HEK293T (cell line): ENCODE measurements at regions not wholly inside any gene's neighbourhood (a gene's known extent, or its start where the extent isn't known, plus 50 kb on each side); places are given as distances from the start of the nearest gene placed in this dataset.

Experiments used
- ARNT ChIP-seq: fragments of 450-650 bp; IDR thresholded peaks from 2 replicates; pipeline ENCODE4 v1.6.1; 2017; ENCODE audit warnings: mild to moderate bottlenecking
- BHLHE40 ChIP-seq: fragments of 450-650 bp; IDR thresholded peaks from 2 replicates; pipeline ENCODE4 v1.6.1; 2016; ENCODE audit warnings: mild to moderate bottlenecking, moderate library complexity, borderline replicate concordance
- ELF4 ChIP-seq: fragments of 450-650 bp; IDR thresholded peaks from 2 replicates; pipeline ENCODE4 v1.6.1; 2017; ENCODE audit warnings: antibody characterized with exemption
- FOXA1 ChIP-seq: fragments of 450-650 bp; IDR thresholded peaks from 2 replicates; pipeline ENCODE4 v1.6.1; 2016; ENCODE audit warnings: mild to moderate bottlenecking
- FOXK2 ChIP-seq: fragments of 450-650 bp; IDR thresholded peaks from 2 replicates; pipeline ENCODE4 v1.6.1; 2016; ENCODE audit warnings: mild to moderate bottlenecking
- FOXM1 ChIP-seq: fragments of 450-650 bp; IDR thresholded peaks from 2 replicates; pipeline ENCODE4 v1.6.1; 2017; ENCODE audit warnings: mild to moderate bottlenecking, borderline replicate concordance
- HDGF ChIP-seq: fragments of 450-650 bp; IDR thresholded peaks from 2 replicates; pipeline ENCODE4 v1.6.1; 2017; ENCODE audit warnings: antibody characterized with exemption, borderline replicate concordance
- LEF1 ChIP-seq: fragments of 450-650 bp; IDR thresholded peaks from 2 replicates; pipeline ENCODE4 v1.6.1; 2017; ENCODE audit warnings: mild to moderate bottlenecking, borderline replicate concordance
- NFRKB ChIP-seq: fragments of 450-650 bp; IDR thresholded peaks from 2 replicates; pipeline ENCODE4 v1.6.1; 2016; ENCODE audit warnings: mild to moderate bottlenecking, moderate library complexity
- SP1 ChIP-seq: fragments of 450-650 bp; IDR thresholded peaks from 2 replicates; pipeline ENCODE4 v1.6.1; 2017
- SUZ12 ChIP-seq: fragments of 450-650 bp; IDR thresholded peaks from 2 replicates; pipeline ENCODE4 v1.6.1; 2016; ENCODE audit warnings: mild to moderate bottlenecking
- TARDBP ChIP-seq: fragments of 450-650 bp; IDR thresholded peaks from 2 replicates; pipeline ENCODE4 v1.6.1; 2016
- ZNF384 ChIP-seq: fragments of 450-650 bp; IDR thresholded peaks from 2 replicates; pipeline ENCODE4 v1.6.1; 2016
- TF ChIP-seq, protein P1 (sequence below): fragments of 450-650 bp; IDR thresholded peaks from 2 replicates; pipeline ENCODE4 v1.6.1; 2016

DNA sequence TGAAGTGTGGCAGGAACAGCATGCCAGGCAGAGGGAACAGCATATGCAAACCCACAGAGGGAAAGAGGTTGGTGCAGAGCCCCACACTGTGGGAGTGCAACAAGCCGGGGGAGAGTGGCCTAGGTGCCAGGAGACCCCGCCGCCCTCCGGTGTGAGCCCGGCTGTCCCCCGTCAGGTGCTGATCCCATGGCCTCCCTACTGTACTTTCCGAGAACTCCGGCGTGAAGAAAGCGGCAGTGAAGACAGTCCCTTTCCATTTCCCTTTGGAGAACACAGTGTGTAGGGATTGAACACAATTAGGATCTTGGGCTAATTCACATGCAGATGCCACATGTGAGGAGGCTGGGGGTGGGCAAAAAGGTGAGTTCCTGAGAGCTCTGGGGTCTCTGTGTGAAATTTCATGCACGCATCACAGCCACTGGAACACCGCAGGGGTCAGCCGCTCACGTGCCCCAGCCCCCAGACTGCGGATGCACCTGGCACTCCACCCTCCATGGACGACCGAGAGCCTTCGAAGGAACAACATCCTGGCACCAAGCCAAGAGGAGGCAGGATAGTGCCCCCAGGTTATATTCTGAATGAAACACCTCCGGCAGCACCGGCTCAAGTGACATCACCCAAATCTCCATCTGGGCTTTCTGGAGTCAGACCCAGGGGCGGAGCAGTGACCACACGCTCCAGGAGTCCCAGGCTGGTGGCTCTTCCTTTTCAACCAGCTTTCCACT, 82.1 kb upstream of the PPP2R2D start:
- TF ChIP-seq BHLHE40 (no peak), SP1 (no peak), FOXM1 (no peak), TARDBP (no peak), HDGF (no peak), ZNF384 (no peak), ARNT (no peak), SUZ12 (no peak), LEF1 (no peak), FOXK2 (no peak), NFRKB (no peak), ELF4 (no peak), FOXA1 (no peak)
- TF ChIP-seq, protein P1, sequence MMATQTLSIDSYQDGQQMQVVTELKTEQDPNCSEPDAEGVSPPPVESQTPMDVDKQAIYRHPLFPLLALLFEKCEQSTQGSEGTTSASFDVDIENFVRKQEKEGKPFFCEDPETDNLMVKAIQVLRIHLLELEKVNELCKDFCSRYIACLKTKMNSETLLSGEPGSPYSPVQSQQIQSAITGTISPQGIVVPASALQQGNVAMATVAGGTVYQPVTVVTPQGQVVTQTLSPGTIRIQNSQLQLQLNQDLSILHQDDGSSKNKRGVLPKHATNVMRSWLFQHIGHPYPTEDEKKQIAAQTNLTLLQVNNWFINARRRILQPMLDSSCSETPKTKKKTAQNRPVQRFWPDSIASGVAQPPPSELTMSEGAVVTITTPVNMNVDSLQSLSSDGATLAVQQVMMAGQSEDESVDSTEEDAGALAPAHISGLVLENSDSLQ = no peak
